Keratinocyte (primary cell): ENCODE measurements at regions not wholly inside any gene's neighbourhood (a gene's known extent, or its start where the extent isn't known, plus 50 kb on each side); places are given as distances from the start of the nearest gene placed in this dataset.

Experiments
- DNase-seq: peaks from one replicate; pipeline ENCODE4 v3.0.0-alpha.2; 2011; ENCODE audit warnings: low read depth, missing footprints, low spot score
- FAIRE-seq: peaks from 2 replicates; lab custom pipeline; 2011; peaks lifted over from hg19 to GRCh38; lab: Jason Lieb, UNC
- H2AFZ ChIP-seq: 2 replicates; pipeline ENCODE4 v1.6.0; 2012; ENCODE audit warnings: low read length, control low read depth, inconsistent platforms; ENCODE audit not compliant: control insufficient read depth
- H3K27ac ChIP-seq: 2 replicates; pipeline ENCODE4 v1.5.1; 2011; ENCODE audit warnings: low read length; ENCODE audit not compliant: control insufficient read depth, insufficient read depth
- H3K27me3 ChIP-seq: 3 replicates; pipeline ENCODE4 v1.6.0; 2011; ENCODE audit warnings: low read length; ENCODE audit not compliant: control insufficient read depth, insufficient read depth; ENCODE audit errors: extremely low read depth
- H3K36me3 ChIP-seq, 2 experiments: 2 replicates in 1 of 2; 3 replicates in 1 of 2; pipeline ENCODE4 v1.5.1; 2011; ENCODE audit warnings: low read length in 2 of 2, mild to moderate bottlenecking in 1 of 2; ENCODE audit not compliant: control insufficient read depth in 2 of 2, insufficient read depth in 2 of 2; ENCODE audit errors: extremely low read depth in 1 of 2
- H3K4me1 ChIP-seq: 3 replicates; pipeline ENCODE4 v1.5.1; 2011; ENCODE audit warnings: low read length; ENCODE audit not compliant: control insufficient read depth, insufficient read depth; ENCODE audit errors: extremely low read depth
- H3K4me2 ChIP-seq: 3 replicates; pipeline ENCODE4 v1.6.0; 2011; ENCODE audit warnings: low read depth, low read length; ENCODE audit not compliant: control insufficient read depth, insufficient read depth; ENCODE audit errors: extremely low read depth
- H3K4me3 ChIP-seq, 3 experiments: fragments of 200-600 bp in 1 of 3; sonication (generic) in 1 of 3; 2 replicates in 2 of 3; 3 replicates in 1 of 3; pipeline ENCODE4 v1.5.1; 2011 to 2016; ENCODE audit warnings: low read length in 3 of 3, mild to moderate bottlenecking in 3 of 3, control low read depth in 2 of 3, inconsistent platforms in 1 of 3, low read depth in 1 of 3, mixed read lengths in 1 of 3, mixed run types in 1 of 3, moderate library complexity in 1 of 3; ENCODE audit not compliant: control insufficient read depth in 2 of 3, insufficient read depth in 2 of 3; ENCODE audit errors: extremely low read depth in 1 of 3
- H3K79me2 ChIP-seq: 2 replicates; pipeline ENCODE4 v1.6.0; 2012; ENCODE audit warnings: low read length; ENCODE audit not compliant: control insufficient read depth, insufficient read depth
- H3K9ac ChIP-seq: 3 replicates; pipeline ENCODE4 v1.6.0; 2011; ENCODE audit warnings: low read length; ENCODE audit not compliant: control insufficient read depth, insufficient read depth; ENCODE audit errors: extremely low read depth
- H3K9me1 ChIP-seq: 3 replicates; pipeline ENCODE4 v1.6.0; 2011; ENCODE audit warnings: low read length; ENCODE audit not compliant: control insufficient read depth, insufficient read depth; ENCODE audit errors: extremely low read depth
- H3K9me3 ChIP-seq: 2 replicates; pipeline ENCODE4 v1.5.1; 2012; ENCODE audit warnings: low read depth, low read length; ENCODE audit not compliant: control insufficient read depth
- H4K20me1 ChIP-seq: 3 replicates; pipeline ENCODE4 v1.6.0; 2011; ENCODE audit warnings: low read length; ENCODE audit not compliant: control insufficient read depth, insufficient read depth; ENCODE audit errors: extremely low read depth
- EZH2 ChIP-seq: IDR thresholded peaks from one replicate; pipeline ENCODE4 v1.6.1; 2012; ENCODE audit warnings: inconsistent platforms, mild to moderate bottlenecking, low read length, moderate library complexity
- dilution Hi-C: fragments of 300-500 bp; cut with MboI; formaldehyde crosslinking; loops from one replicate; pipeline ENCODE4 v1.7.0; 2020; ENCODE audit warnings: low sequenced_read_pairs; ENCODE audit not compliant: extremely low pct_ligation_motif_present
- TF ChIP-seq, protein P1 (sequence below), 3 experiments: IDR thresholded peaks in 1 of 3; conservative IDR thresholded peaks in 1 of 3; optimal IDR thresholded peaks in 1 of 3; 2 replicates in 2 of 3; 3 replicates in 1 of 3; pipeline versions ENCODE3 to v1.5.1; 2011; ENCODE audit warnings: low read length in 3 of 3, mild to moderate bottlenecking in 3 of 3, moderate library complexity in 2 of 3, control low read depth in 1 of 3, inconsistent platforms in 1 of 3; ENCODE audit not compliant: insufficient read depth in 2 of 3; ENCODE audit errors: extremely low read depth in 1 of 3

DNA sequence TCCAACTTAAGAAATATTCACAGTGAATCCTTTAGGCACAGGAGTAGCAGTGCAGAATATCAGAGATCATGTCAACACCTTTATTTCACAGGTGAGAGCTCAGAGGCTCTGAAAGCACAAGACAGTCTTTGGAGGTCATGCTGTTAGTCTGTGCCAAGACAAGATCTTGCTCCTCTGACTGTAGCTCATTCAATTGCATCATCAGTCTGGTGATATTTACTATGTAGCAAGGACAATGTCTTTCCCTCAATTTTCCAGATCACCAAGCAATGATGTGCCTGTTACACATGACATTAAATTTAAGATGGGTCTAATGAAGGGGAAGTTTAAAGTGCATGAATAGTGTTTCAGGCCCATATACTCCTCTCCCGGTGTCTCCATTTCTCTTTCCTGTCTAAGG lies 277.5 kb downstream of the IL15 start:
- no peak for TF ChIP-seq EZH2
- TF ChIP-seq, protein P1, sequence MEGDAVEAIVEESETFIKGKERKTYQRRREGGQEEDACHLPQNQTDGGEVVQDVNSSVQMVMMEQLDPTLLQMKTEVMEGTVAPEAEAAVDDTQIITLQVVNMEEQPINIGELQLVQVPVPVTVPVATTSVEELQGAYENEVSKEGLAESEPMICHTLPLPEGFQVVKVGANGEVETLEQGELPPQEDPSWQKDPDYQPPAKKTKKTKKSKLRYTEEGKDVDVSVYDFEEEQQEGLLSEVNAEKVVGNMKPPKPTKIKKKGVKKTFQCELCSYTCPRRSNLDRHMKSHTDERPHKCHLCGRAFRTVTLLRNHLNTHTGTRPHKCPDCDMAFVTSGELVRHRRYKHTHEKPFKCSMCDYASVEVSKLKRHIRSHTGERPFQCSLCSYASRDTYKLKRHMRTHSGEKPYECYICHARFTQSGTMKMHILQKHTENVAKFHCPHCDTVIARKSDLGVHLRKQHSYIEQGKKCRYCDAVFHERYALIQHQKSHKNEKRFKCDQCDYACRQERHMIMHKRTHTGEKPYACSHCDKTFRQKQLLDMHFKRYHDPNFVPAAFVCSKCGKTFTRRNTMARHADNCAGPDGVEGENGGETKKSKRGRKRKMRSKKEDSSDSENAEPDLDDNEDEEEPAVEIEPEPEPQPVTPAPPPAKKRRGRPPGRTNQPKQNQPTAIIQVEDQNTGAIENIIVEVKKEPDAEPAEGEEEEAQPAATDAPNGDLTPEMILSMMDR (optimal IDR thresholded peaks at IDR 0.05 in 1 of 3, IDR thresholded peaks at IDR 0.05 in 1 of 3, conservative IDR thresholded peaks at IDR 0.05 in 1 of 3; ENCODE audit: extremely low read depth in 1 of 3, insufficient read depth in 2 of 3, low read length in 3 of 3) = no peak
- no peak overlapping the region for H3K4me2 ChIP-seq
- H3K27ac ChIP-seq = no peak overlapping the region
- dilution Hi-C loops = no loop called here
- no peaks in the 10 kb centered on the region for H3K9me1 ChIP-seq
- no peaks in the 10 kb centered on the region for H4K20me1 ChIP-seq
- no peak overlapping the region for H3K9ac ChIP-seq
- H3K79me2 ChIP-seq = no peaks in the 10 kb centered on the region
- H3K4me3 ChIP-seq = no peak overlapping the region
- FAIRE-seq = no peak
- no peak overlapping the region for H2AFZ ChIP-seq
- no peaks in the 10 kb centered on the region for H3K27me3 ChIP-seq
- H3K36me3 ChIP-seq = no peaks in the 10 kb centered on the region
- no peaks in the 10 kb centered on the region for H3K9me3 ChIP-seq
- no peaks in the 10 kb centered on the region for H3K4me1 ChIP-seq
- DNase-seq = no peak

DNA sequence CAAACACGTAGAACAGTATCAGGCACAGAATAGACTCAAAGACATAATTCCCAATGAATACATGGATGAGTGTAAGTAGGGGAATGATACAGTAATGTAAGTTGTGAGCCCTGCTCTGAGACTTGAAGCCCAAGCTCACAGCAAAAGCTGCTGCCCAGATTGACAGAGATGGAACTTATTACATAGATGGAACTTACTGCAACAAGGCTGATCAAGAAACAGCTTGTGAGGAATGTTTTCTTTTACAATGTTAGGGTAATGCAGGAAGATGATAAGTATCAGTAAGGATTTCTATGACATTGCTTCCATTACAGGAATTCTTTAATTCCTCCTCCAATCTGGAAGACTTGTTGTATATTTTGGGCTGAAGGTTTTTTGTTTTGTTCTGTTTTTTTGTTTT lies 278.4 kb downstream of the IL15 start:
- H4K20me1 ChIP-seq = no peaks in the 10 kb centered on the region
- no peaks in the 10 kb centered on the region for H3K79me2 ChIP-seq
- dilution Hi-C loops = no loop called here
- H3K4me2 ChIP-seq = no peak overlapping the region
- H2AFZ ChIP-seq = no peak overlapping the region
- FAIRE-seq = no peak
- no peak overlapping the region for H3K9ac ChIP-seq
- H3K4me3 ChIP-seq = no peak overlapping the region
- no peak overlapping the region for H3K27ac ChIP-seq
- H3K9me3 ChIP-seq = no peaks in the 10 kb centered on the region
- TF ChIP-seq EZH2 = no peak
- TF ChIP-seq, protein P1 (optimal IDR thresholded peaks at IDR 0.05 in 1 of 3, IDR thresholded peaks at IDR 0.05 in 1 of 3, conservative IDR thresholded peaks at IDR 0.05 in 1 of 3; ENCODE audit: extremely low read depth in 1 of 3, insufficient read depth in 2 of 3, low read length in 3 of 3) = no peak
- H3K27me3 ChIP-seq = no peaks in the 10 kb centered on the region
- DNase-seq = no peak
- H3K36me3 ChIP-seq = no peaks in the 10 kb centered on the region
- H3K4me1 ChIP-seq = no peaks in the 10 kb centered on the region
- no peaks in the 10 kb centered on the region for H3K9me1 ChIP-seq
